OCI-LY3 (cell line): ENCODE measurements at regions not wholly inside any gene's neighbourhood (a gene's known extent, or its start where the extent isn't known, plus 50 kb on each side); places are given as distances from the start of the nearest gene placed in this dataset.

ENCODE experiments used
- EZH2phosphoT487 ChIP-seq: fragments of 200-600 bp; shearing (Covaris generic); IDR thresholded peaks from 2 replicates; pipeline ENCODE4 v1.6.1; 2018; ENCODE audit warnings: antibody characterized with exemption, mixed run types, low read depth
- TF ChIP-seq, protein P1 (sequence below): fragments of 200-600, 300-600 bp; sonication (generic); IDR thresholded peaks from 2 replicates; pipeline ENCODE4 v1.5.1; 2014; ENCODE audit warnings: antibody characterized with exemption, low read length, low read depth

DNA sequence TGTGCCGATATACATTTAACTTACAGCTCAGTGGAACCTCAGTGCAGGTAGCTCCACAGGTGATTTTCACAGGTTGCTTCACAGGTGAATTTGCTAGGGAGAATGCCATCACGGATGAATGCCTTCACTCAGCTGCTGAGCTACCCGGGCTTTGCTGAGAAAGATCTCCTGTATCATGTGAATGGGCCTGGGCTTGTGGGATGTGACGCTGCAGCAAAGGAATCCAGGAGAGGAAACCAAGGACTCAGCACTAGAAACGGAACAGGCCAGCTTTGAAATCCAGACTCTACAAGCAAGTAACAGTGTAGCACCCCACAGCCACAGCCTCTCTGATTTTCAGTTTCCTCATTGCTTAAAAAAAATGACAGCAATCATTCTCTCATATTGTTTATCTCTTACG lies 271.4 kb upstream of the MAF start:
- TF ChIP-seq, protein P1, sequence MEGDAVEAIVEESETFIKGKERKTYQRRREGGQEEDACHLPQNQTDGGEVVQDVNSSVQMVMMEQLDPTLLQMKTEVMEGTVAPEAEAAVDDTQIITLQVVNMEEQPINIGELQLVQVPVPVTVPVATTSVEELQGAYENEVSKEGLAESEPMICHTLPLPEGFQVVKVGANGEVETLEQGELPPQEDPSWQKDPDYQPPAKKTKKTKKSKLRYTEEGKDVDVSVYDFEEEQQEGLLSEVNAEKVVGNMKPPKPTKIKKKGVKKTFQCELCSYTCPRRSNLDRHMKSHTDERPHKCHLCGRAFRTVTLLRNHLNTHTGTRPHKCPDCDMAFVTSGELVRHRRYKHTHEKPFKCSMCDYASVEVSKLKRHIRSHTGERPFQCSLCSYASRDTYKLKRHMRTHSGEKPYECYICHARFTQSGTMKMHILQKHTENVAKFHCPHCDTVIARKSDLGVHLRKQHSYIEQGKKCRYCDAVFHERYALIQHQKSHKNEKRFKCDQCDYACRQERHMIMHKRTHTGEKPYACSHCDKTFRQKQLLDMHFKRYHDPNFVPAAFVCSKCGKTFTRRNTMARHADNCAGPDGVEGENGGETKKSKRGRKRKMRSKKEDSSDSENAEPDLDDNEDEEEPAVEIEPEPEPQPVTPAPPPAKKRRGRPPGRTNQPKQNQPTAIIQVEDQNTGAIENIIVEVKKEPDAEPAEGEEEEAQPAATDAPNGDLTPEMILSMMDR: no peak
- TF ChIP-seq EZH2phosphoT487: no peak
